HEK293 (cell line): ENCODE measurements at regions not wholly inside any gene's neighbourhood (a gene's known extent, or its start where the extent isn't known, plus 50 kb on each side); places are given as distances from the start of the nearest gene placed in this dataset.

ENCODE experiments used
- CTCF ChIA-PET: fragments of 350-600 bp; formaldehyde crosslinking; extraction: SDS; loops from one replicate; lab custom pipeline; 2021; ENCODE audit warnings: antibody characterized with exemption; lab: Yijun Ruan, JAX
- POLR2A ChIA-PET: fragments of 300-600 bp; formaldehyde crosslinking; extraction: SDS; loops from one replicate; lab custom pipeline; 2020; ENCODE audit warnings: antibody characterized with exemption, inconsistent platforms; lab: Yijun Ruan, JAX
- H3K27ac ChIP-seq: fragments of 200-500 bp; sonication (Bioruptor generic); 2 replicates; pipeline ENCODE4 v1.5.1; 2014; ENCODE audit warnings: low read depth, low read length, control low read depth, inconsistent platforms; ENCODE audit errors: extremely low read depth
- H3K36me3 ChIP-seq, 2 experiments: fragments of 200-500 bp in 1 of 2; sonication (Bioruptor generic) in 1 of 2; 1 replicate in 1 of 2; 2 replicates in 1 of 2; pipeline ENCODE4 v1.5.1; 2014 to 2017; ENCODE audit warnings: inconsistent platforms in 2 of 2, low read length in 2 of 2; ENCODE audit not compliant: control insufficient read depth in 2 of 2, insufficient read depth in 1 of 2
- H3K4me1 ChIP-seq: fragments of 200-500 bp; sonication (Bioruptor generic); 2 replicates; pipeline ENCODE4 v1.5.1; 2014; ENCODE audit warnings: mild to moderate bottlenecking, low read length, inconsistent platforms; ENCODE audit not compliant: control insufficient read depth, insufficient read depth
- H3K4me3 ChIP-seq: 2 replicates; pipeline ENCODE4 v1.5.1; 2011; ENCODE audit warnings: low read depth, mild to moderate bottlenecking, control low read depth, low read length, moderate library complexity
- H3K9me3 ChIP-seq: fragments of 200-500 bp; sonication (Bioruptor generic); 2 replicates; pipeline ENCODE4 v1.5.1; 2014; ENCODE audit warnings: low read depth, low read length, inconsistent platforms; ENCODE audit not compliant: control insufficient read depth, insufficient read depth
- BCL11B ChIP-seq: fragments of 450-650 bp; formaldehyde crosslinking; IDR thresholded peaks from 2 replicates; pipeline ENCODE4 v1.5.1; 2016; ENCODE audit warnings: low read depth, missing biosample characterization, missing genetic modification characterization
- GLI2 ChIP-seq: fragments of 450-650 bp; formaldehyde crosslinking; IDR thresholded peaks from 2 replicates; pipeline ENCODE4; 2017; ENCODE audit warnings: missing biosample characterization, missing genetic modification characterization, low read depth, borderline replicate concordance
- GLIS2 ChIP-seq: fragments of 450-650 bp; formaldehyde crosslinking; IDR thresholded peaks from 2 replicates; pipeline ENCODE4 v1.5.1; 2016; ENCODE audit warnings: missing biosample characterization, missing genetic modification characterization
- HOXA7 ChIP-seq: sonication (generic); formaldehyde crosslinking; IDR thresholded peaks from 2 replicates; pipeline ENCODE4 v1.8.1; 2022; ENCODE audit warnings: missing genetic modification reagents, borderline replicate concordance
- KLF7 ChIP-seq: fragments of 450-650 bp; formaldehyde crosslinking; IDR thresholded peaks from 2 replicates; pipeline ENCODE4 v1.5.1; 2016; ENCODE audit warnings: missing biosample characterization, missing genetic modification characterization, borderline replicate concordance
- KLF9 ChIP-seq: fragments of 450-650 bp; formaldehyde crosslinking; IDR thresholded peaks from 2 replicates; pipeline ENCODE4 v1.5.1; 2016; ENCODE audit warnings: missing biosample characterization, missing genetic modification characterization, low read depth
- OVOL3 ChIP-seq: fragments of 450-650 bp; formaldehyde crosslinking; IDR thresholded peaks from 2 replicates; pipeline ENCODE4 v1.5.1; 2016; ENCODE audit warnings: missing biosample characterization, missing genetic modification characterization
- SALL2 ChIP-seq: fragments of 450-650 bp; formaldehyde crosslinking; IDR thresholded peaks from 2 replicates; pipeline ENCODE4 v1.5.0; 2017; ENCODE audit warnings: missing biosample characterization, mild to moderate bottlenecking, missing genetic modification characterization, borderline replicate concordance
- SCRT1 ChIP-seq: fragments of 450-650 bp; formaldehyde crosslinking; IDR thresholded peaks from 2 replicates; pipeline ENCODE4 v1.5.1; 2016; ENCODE audit warnings: missing biosample characterization, missing genetic modification characterization, borderline replicate concordance
- SETDB1 ChIP-seq: IDR thresholded peaks from one replicate; pipeline ENCODE4 v1.6.1; 2017; ENCODE audit warnings: mild to moderate bottlenecking, low read length, moderate library complexity, mixed read lengths; ENCODE audit not compliant: insufficient read length
- SP3 ChIP-seq: fragments of 450-650 bp; formaldehyde crosslinking; IDR thresholded peaks from 2 replicates; pipeline ENCODE4 v1.5.1; 2016; ENCODE audit warnings: missing biosample characterization, missing genetic modification characterization
- SP7 ChIP-seq: fragments of 450-650 bp; formaldehyde crosslinking; IDR thresholded peaks from 2 replicates; pipeline ENCODE4 v1.5.1; 2016; ENCODE audit warnings: missing biosample characterization, missing genetic modification characterization
- ZFHX2 ChIP-seq: fragments of 450-650 bp; formaldehyde crosslinking; conservative IDR thresholded peaks from 2 replicates; pipeline ENCODE4 v1.5.1; 2016; ENCODE audit warnings: missing biosample characterization, missing genetic modification characterization
- ZFP69B ChIP-seq: fragments of 450-650 bp; formaldehyde crosslinking; IDR thresholded peaks from 2 replicates; pipeline ENCODE4 v1.5.1; 2016; ENCODE audit warnings: missing biosample characterization, missing genetic modification characterization
- ZNF112 ChIP-seq: fragments of 450-650 bp; formaldehyde crosslinking; IDR thresholded peaks from 2 replicates; pipeline ENCODE4 v1.5.0; 2017; ENCODE audit warnings: missing biosample characterization, missing genetic modification characterization
- ZNF169 ChIP-seq: fragments of 450-650 bp; formaldehyde crosslinking; IDR thresholded peaks from 2 replicates; pipeline ENCODE4 v1.5.1; 2016; ENCODE audit warnings: missing biosample characterization, missing genetic modification characterization
- ZNF184 ChIP-seq: fragments of 450-650 bp; IDR thresholded peaks from 2 replicates; pipeline ENCODE4 v1.5.1; 2018; ENCODE audit warnings: missing biosample characterization, mild to moderate bottlenecking, missing genetic modification characterization
- ZNF202 ChIP-seq: fragments of 450-650 bp; formaldehyde crosslinking; IDR thresholded peaks from 2 replicates; pipeline ENCODE4 v1.5.1; 2016; ENCODE audit warnings: missing biosample characterization, missing genetic modification characterization, borderline replicate concordance
- ZNF248 ChIP-seq: fragments of 450-650 bp; formaldehyde crosslinking; IDR thresholded peaks from 2 replicates; pipeline ENCODE4 v1.5.1; 2017; ENCODE audit warnings: missing biosample characterization, missing genetic modification characterization
- ZNF266 ChIP-seq: fragments of 450-650 bp; formaldehyde crosslinking; IDR thresholded peaks from 2 replicates; pipeline ENCODE4 v1.5.1; 2016; ENCODE audit warnings: missing biosample characterization, missing genetic modification characterization, low read depth
- ZNF311 ChIP-seq: fragments of 450-650 bp; formaldehyde crosslinking; IDR thresholded peaks from 2 replicates; pipeline ENCODE4 v1.5.1; 2017; ENCODE audit warnings: missing biosample characterization, missing genetic modification characterization, borderline replicate concordance
- ZNF354C ChIP-seq: fragments of 450-650 bp; formaldehyde crosslinking; IDR thresholded peaks from 2 replicates; pipeline ENCODE4 v1.5.1; 2016; ENCODE audit warnings: missing biosample characterization, missing genetic modification characterization, low read depth, borderline replicate concordance
- ZNF366 ChIP-seq: fragments of 450-650 bp; formaldehyde crosslinking; conservative IDR thresholded peaks from 2 replicates; pipeline ENCODE4 v1.5.1; 2016; ENCODE audit warnings: missing biosample characterization, missing genetic modification characterization
- ZNF404 ChIP-seq: fragments of 450-650 bp; formaldehyde crosslinking; IDR thresholded peaks from 2 replicates; pipeline ENCODE4 v1.5.1; 2017; ENCODE audit warnings: missing biosample characterization, missing genetic modification characterization
- ZNF473 ChIP-seq: fragments of 450-650 bp; formaldehyde crosslinking; IDR thresholded peaks from 2 replicates; pipeline ENCODE4 v1.5.1; 2017; ENCODE audit warnings: missing biosample characterization, missing genetic modification characterization
- ZNF48 ChIP-seq: fragments of 450-650 bp; formaldehyde crosslinking; IDR thresholded peaks from 2 replicates; pipeline ENCODE4 v1.5.1; 2016; ENCODE audit warnings: missing biosample characterization, missing genetic modification characterization
- ZNF510 ChIP-seq: fragments of 450-650 bp; formaldehyde crosslinking; IDR thresholded peaks from 2 replicates; pipeline ENCODE4 v1.5.1; 2018; ENCODE audit warnings: mild to moderate bottlenecking, missing genetic modification characterization, missing biosample characterization; ENCODE audit not compliant: insufficient replicate concordance
- ZNF514 ChIP-seq: fragments of 450-650 bp; formaldehyde crosslinking; IDR thresholded peaks from 2 replicates; pipeline ENCODE4 v1.5.1; 2016; ENCODE audit warnings: missing biosample characterization, missing genetic modification characterization
- ZNF561 ChIP-seq: fragments of 450-650 bp; IDR thresholded peaks from 2 replicates; pipeline ENCODE4 v1.5.1; 2018; ENCODE audit warnings: missing biosample characterization, missing genetic modification characterization, borderline replicate concordance
- ZNF610 ChIP-seq: fragments of 450-650 bp; formaldehyde crosslinking; IDR thresholded peaks from 2 replicates; pipeline ENCODE4 v1.5.1; 2016; ENCODE audit warnings: missing biosample characterization, missing genetic modification characterization, borderline replicate concordance
- ZNF660 ChIP-seq: fragments of 450-650 bp; IDR thresholded peaks from 2 replicates; pipeline ENCODE4 v1.5.1; 2018; ENCODE audit warnings: missing biosample characterization, mild to moderate bottlenecking, missing genetic modification characterization
- ZNF664 ChIP-seq: fragments of 450-650 bp; formaldehyde crosslinking; IDR thresholded peaks from 2 replicates; pipeline ENCODE4 v1.5.1; 2016; ENCODE audit warnings: missing biosample characterization, missing genetic modification characterization
- ZNF76 ChIP-seq: fragments of 450-650 bp; formaldehyde crosslinking; IDR thresholded peaks from 2 replicates; pipeline ENCODE4; 2016; ENCODE audit warnings: low read depth, missing biosample characterization, missing genetic modification characterization, borderline replicate concordance
- ZNF768 ChIP-seq: fragments of 450-650 bp; formaldehyde crosslinking; IDR thresholded peaks from 2 replicates; pipeline ENCODE4 v1.5.1; 2018; ENCODE audit warnings: missing biosample characterization, mild to moderate bottlenecking, missing genetic modification characterization
- ZSCAN30 ChIP-seq: fragments of 450-650 bp; IDR thresholded peaks from 2 replicates; pipeline ENCODE4 v1.5.1; 2018; ENCODE audit warnings: missing biosample characterization, mild to moderate bottlenecking, missing genetic modification characterization, moderate library complexity

GRCh38 chr5:33073881-33074327 is 362.8 kb downstream of the NPR3 start:
- TF ChIP-seq OVOL3 (tag by site-specific recombination) (no peak), ZNF404 (tag by site-specific recombination) (no peak), ZNF76 (no peak), SP3 (tag by site-specific recombination) (no peak), ZFHX2 (tag by site-specific recombination) (no peak), ZNF561 (tag by site-specific recombination) (no peak), ZSCAN30 (tag by site-specific recombination) (no peak), SP7 (no peak), ZNF473 (tag by site-specific recombination) (no peak), ZNF48 (no peak), SETDB1 (no peak), KLF9 (no peak), ZNF354C (tag by site-specific recombination) (no peak)
- CTCF ChIA-PET, result no interaction called here
- H3K36me3 ChIP-seq, result no peaks in the 10 kb centered on the region
- H3K9me3 ChIP-seq, result no peaks in the 10 kb centered on the region
- no peak overlapping the region for H3K4me3 ChIP-seq
- no peak overlapping the region for H3K27ac ChIP-seq
- H3K4me1 ChIP-seq, result no peaks in the 10 kb centered on the region
- POLR2A ChIA-PET, result no interaction called here

DNA sequence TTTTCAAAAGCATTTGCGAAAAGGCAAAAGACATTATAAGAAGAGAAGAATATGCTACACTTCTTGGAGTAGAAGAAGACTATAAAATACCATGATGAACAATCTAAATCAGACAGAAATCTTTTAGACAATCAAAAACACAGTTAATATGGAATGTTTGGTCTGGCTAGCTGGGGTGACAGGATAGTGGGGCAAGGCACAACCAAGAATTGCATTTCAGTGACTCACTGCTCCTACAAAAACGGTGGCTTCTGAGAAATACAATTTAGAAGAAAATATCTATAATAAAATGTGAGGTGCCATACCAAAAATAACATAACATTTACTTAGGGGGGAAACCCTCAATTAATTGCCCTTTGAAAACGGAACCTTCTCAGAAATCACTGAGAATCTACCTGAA is 363.4 kb downstream of the NPR3 start:
- ChIA-PET CTCF (no interaction called here), POLR2A (no interaction called here)
- Histone ChIP-seq H3K9me3 (no peaks in the 10 kb centered on the region), H3K36me3 (no peaks in the 10 kb centered on the region), H3K4me3 (no peak overlapping the region), H3K4me1 (no peaks in the 10 kb centered on the region), H3K27ac (no peak overlapping the region)
- TF ChIP-seq GLI2, result no peak
- TF ChIP-seq KLF7 (tag by site-specific recombination), result no peak
- TF ChIP-seq ZFP69B (tag by site-specific recombination), result no peak
- TF ChIP-seq GLIS2 (tag by site-specific recombination), result no peak
- no peak for TF ChIP-seq ZNF514 (tag by site-specific recombination)
- no peak for TF ChIP-seq ZNF660 (tag by site-specific recombination)
- no peak for TF ChIP-seq ZNF248 (tag by site-specific recombination)
- no peak for TF ChIP-seq ZNF366 (tag by site-specific recombination)
- no peak for TF ChIP-seq ZNF112 (tag by site-specific recombination)
- TF ChIP-seq ZNF311, result no peak
- no peak for TF ChIP-seq HOXA7 (CRISPR knock-in tag)
- no peak for TF ChIP-seq ZNF768
- no peak for TF ChIP-seq ZNF610 (tag by site-specific recombination)
- no peak for TF ChIP-seq ZNF202

- ChIA-PET POLR2A (no interaction called here), CTCF (no interaction called here)
- no peaks in the 10 kb centered on the region for H3K36me3 ChIP-seq
- TF ChIP-seq ZNF169 (tag by site-specific recombination) (no peak), ZNF510 (tag by site-specific recombination) (no peak), SCRT1 (tag by site-specific recombination) (no peak), ZNF184 (no peak), BCL11B (tag by site-specific recombination) (no peak), ZNF664 (tag by site-specific recombination) (no peak), SALL2 (tag by site-specific recombination) (no peak), ZNF266 (tag by site-specific recombination) (no peak)
- no peak overlapping the region for H3K4me3 ChIP-seq
- H3K9me3 ChIP-seq, result no peaks in the 10 kb centered on the region
- no peaks in the 10 kb centered on the region for H3K4me1 ChIP-seq
- no peak overlapping the region for H3K27ac ChIP-seq
Observed at GRCh38 chr5:33075731-33076130, 364.6 kb downstream of the NPR3 start.
